Liver (tissue), 6 donors: ENCODE measurements at regions not wholly inside any gene's neighbourhood (a gene's known extent, or its start where the extent isn't known, plus 50 kb on each side); places are given as distances from the start of the nearest gene placed in this dataset.
"Not testable (repeated sequence)": the region's sequence is repeated elsewhere in the genome, so short reads cannot be mapped to it uniquely, and the experiment has no call there.

Experiments used
- DNase-seq: peaks from one replicate; pipeline ENCODE4 v3.0.0-alpha.2; 2017; ENCODE audit warnings: low spot score
- H3K27ac ChIP-seq, 2 donors: one replicate each; pipeline ENCODE4 v1.7.0; 2013; ENCODE audit warnings: inconsistent platforms in 2 of 2, low read length in 2 of 2, control low read depth in 1 of 2, low read depth in 1 of 2, mild to moderate bottlenecking in 1 of 2
- H3K27me3 ChIP-seq, 4 donors: one replicate each; pipeline versions ENCODE4 v1.6.1 to v1.7.0; 2013; ENCODE audit warnings: low read length in 3 of 4, inconsistent platforms in 1 of 4, mild to moderate bottlenecking in 1 of 4, moderate library complexity in 1 of 4; ENCODE audit not compliant: control insufficient read depth in 4 of 4, insufficient read depth in 4 of 4
- H3K36me3 ChIP-seq, 4 donors: one replicate each; pipeline versions ENCODE4 v1.6.1 to v1.7.0; 2013; ENCODE audit warnings: low read length in 3 of 4, mild to moderate bottlenecking in 3 of 4, low read depth in 1 of 4, moderate library complexity in 1 of 4; ENCODE audit not compliant: control insufficient read depth in 4 of 4, insufficient read depth in 3 of 4
- H3K4me1 ChIP-seq, 4 donors: one replicate each; pipeline versions ENCODE4 v1.6.1 to v1.7.0; 2013; ENCODE audit warnings: low read length in 3 of 4, mild to moderate bottlenecking in 3 of 4, moderate library complexity in 1 of 4; ENCODE audit not compliant: control insufficient read depth in 4 of 4, insufficient read depth in 4 of 4
- H3K4me3 ChIP-seq, 3 donors: one replicate each; pipeline versions ENCODE4 v1.6.1 to v1.7.0; 2013; ENCODE audit warnings: low read length in 3 of 3, control low read depth in 1 of 3, low read depth in 1 of 3, mild to moderate bottlenecking in 1 of 3
- H3K9ac ChIP-seq, 2 donors: one replicate each; pipeline ENCODE4 v1.7.0; 2013; ENCODE audit warnings: low read length in 2 of 2, mild to moderate bottlenecking in 2 of 2, moderate library complexity in 2 of 2, control low read depth in 1 of 2, low read depth in 1 of 2
- H3K9me3 ChIP-seq, 4 donors: one replicate each; pipeline versions ENCODE4 v1.6.1 to v1.7.0; 2013; ENCODE audit warnings: low read length in 3 of 4; ENCODE audit not compliant: control insufficient read depth in 4 of 4
- WGBS: extraction: QIAGEN DNeasy Blood & Tissue Kit; methylation state at CpG from one replicate; pipeline ENCODE4 v1.1.7; 2013; 5-methylcytosine and 5-hydroxymethylcytosine counted together
- donor health status: healthy.
- donor health status: healthy.
- donor health status: healthy.

DNA sequence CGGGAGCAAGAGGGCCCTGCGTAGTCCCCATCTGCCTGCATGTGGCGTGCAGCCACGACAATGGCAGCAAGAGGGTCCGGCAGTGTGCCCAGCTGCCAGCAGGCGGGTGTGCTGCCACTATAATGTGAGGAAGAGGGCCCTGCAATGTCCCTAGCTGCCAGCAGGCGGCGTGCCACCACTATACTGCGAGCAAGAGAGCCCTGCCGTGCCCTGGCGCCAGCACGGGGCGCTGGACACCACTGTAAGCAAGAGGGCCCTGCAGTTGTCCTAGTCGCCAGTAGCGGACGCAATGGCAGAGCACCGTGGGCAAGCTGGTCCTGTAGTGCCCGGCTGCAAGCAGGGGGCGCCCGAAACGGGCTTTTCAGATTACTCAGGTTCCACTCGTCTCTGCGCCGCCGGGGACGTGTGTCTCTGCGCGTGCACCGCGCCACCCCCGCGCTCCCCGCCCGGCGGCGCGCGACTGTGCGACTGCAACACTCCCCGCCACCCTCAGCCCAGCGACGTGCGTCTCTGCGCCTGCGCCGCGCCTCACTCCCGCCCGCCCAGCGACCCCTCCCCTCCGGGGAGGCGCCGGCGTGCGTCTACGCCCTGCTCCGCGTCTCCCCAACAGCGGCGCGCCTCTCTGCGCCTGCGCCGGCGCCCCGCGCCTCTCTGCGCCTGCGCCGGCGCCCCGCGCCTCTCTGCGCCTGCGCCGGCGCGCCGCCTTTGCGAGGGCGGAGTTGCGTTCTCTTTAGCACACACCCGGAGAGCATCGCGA lies 159.4 kb upstream of the FRG2B start:
- H3K9me3 ChIP-seq, H3K27ac ChIP-seq, H3K4me1 ChIP-seq, H3K4me3 ChIP-seq, H3K9ac ChIP-seq, H3K27me3 ChIP-seq, H3K36me3 ChIP-seq: not testable (repeated sequence)
- DNase-seq: peak; percentile 0
- 80% methylated on average over 25 of the region's 85 CpGs for WGBS

DNA sequence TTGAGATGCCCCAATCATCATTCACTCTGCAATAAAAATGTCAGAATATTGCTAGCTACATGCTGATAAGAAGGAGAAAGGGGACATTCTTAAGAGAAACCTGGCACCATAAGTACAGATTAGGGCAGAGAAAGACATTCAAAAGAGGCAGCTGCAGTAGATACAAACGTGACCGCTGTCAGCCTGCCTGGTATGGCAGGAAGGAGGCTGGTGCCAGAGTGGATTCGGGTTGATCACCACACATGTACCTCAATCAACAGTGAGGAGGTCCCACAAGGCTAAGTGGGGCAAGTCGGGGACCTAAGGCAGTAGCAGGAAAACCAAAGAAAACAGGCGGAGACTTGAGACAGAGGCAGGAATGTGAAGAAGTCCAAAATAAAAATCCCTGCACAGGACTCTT lies 158.6 kb upstream of the FRG2B start:
- H3K4me1 ChIP-seq, H3K9ac ChIP-seq, H3K27me3 ChIP-seq, H3K36me3 ChIP-seq, H3K27ac ChIP-seq, H3K9me3 ChIP-seq, H3K4me3 ChIP-seq, DNase-seq: not testable (repeated sequence)
- 57% methylated on average over 3 of the region's 5 CpGs for WGBS

DNA sequence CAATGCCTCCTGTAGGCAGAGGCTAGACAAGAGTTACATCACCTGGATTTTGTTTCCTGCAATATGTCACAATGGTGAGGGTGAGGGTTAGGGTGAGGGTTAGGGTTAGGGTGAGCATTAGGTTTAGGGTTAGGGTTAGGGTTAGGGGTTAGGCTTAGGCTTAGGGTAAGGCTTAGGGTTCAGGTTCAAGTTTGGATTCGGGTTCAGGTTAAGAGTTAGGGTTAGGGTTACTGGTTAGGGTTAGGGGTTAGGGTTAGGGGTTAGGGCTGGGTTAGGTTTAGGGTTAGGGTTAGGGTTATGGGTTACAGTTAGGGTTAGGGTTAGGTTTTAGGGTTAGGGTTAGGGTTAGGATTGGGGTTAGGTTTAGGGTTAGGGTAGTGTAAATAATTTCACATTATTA lies 138.7 kb upstream of the FRG2B start:
- H3K36me3 ChIP-seq, H3K4me1 ChIP-seq, H3K9me3 ChIP-seq, H3K27ac ChIP-seq, DNase-seq, H3K27me3 ChIP-seq, H3K4me3 ChIP-seq, H3K9ac ChIP-seq: not testable (repeated sequence)
- 54% methylated on average over 1 of the region's 1 CpG for WGBS

DNA sequence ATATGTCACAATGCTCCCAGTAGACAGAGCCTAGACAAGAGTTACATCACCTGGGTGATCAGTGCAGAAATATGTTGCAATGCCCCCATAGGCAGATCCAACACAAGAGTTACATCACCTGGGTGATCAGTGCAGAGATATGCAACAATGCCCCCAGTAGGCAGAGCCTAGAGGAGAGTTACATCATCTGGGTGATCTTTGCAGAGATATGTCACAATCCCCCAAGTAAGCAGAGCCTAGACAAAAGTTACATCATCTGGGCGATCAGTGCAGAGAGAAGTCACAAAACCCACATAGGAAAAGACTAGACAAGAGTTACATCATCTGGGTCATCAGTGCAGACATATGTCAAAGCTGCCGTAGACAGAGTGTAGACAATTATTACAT lies 138.2 kb upstream of the FRG2B start:
- H3K4me3 ChIP-seq, H3K27me3 ChIP-seq, H3K9me3 ChIP-seq, H3K36me3 ChIP-seq, H3K27ac ChIP-seq, H3K9ac ChIP-seq, H3K4me1 ChIP-seq, DNase-seq: not testable (repeated sequence)
- WGBS: no CpG with 5 or more reads among the region's 2 CpGs

DNA sequence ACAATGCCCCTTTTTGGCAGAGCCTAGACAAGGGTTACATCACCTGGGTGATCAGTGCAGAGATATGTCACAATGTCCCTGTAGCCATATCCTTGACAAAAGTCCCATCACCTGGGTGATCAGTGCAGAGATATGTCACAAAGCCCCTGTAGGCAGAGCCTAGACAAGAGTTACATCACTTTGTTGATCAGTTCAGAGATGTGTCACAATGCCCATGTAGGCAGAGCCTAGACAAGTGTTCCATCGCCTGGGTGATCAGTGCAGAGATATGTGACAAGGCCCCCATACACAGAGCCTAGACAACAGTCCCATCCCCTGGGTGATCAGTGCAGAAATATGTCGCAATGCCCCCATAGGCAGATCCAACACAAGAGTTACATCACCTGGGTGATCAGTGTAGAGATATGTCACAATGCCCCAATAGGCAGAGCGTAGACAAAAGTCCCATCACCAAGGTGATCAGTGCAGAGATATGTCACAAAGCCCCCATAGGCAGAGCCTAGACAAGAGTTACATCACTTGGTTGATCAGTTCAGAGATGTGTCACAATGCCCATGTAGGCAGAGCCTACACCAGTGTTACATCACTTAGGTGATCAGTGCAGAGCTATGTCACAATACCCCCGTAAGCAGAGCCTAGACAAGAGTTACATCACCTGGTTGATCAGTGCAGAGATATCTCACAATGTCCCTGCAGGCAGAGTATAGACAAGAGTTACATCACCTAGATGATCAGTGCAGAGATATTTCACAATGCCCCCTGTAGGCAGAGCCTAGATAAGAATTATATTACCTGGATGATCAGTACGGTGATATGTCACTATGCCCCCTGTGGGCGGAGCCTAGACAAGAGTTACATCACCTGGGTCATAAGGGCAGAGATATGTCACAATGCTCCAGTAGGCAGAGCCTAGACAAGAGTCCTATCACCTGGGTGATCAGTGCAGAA lies 137.6 kb upstream of the FRG2B start:
- DNase-seq: peak; percentile 3
- 61% methylated on average over 6 of the region's 6 CpGs for WGBS
- not testable (repeated sequence) for H3K4me1 ChIP-seq, H3K27me3 ChIP-seq, H3K27ac ChIP-seq, H3K4me3 ChIP-seq, H3K9ac ChIP-seq, H3K36me3 ChIP-seq, H3K9me3 ChIP-seq

DNA sequence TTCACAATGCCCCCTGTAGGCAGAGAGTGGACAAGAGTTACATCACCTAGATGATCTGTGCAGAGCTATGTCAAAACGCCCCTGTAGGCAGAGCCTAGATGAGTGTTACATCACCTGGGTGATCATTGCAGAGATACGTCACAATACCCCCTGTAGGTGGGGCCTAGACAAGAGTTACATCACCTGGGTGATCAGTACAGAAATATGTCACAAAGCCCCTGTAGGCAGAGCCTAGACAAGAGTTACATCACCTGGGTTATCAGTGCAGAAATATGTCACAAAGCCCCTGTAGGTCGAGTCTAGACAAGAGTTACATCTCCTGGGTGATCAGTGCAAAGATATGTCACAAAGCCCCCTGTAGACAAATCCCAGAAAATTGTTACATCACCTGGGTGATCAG lies 136.6 kb upstream of the FRG2B start:
- H3K9me3 ChIP-seq, H3K4me3 ChIP-seq, DNase-seq, H3K36me3 ChIP-seq, H3K4me1 ChIP-seq, H3K27ac ChIP-seq, H3K9ac ChIP-seq, H3K27me3 ChIP-seq: not testable (repeated sequence)
- no CpG with 5 or more reads among the region's 3 CpGs for WGBS

DNA sequence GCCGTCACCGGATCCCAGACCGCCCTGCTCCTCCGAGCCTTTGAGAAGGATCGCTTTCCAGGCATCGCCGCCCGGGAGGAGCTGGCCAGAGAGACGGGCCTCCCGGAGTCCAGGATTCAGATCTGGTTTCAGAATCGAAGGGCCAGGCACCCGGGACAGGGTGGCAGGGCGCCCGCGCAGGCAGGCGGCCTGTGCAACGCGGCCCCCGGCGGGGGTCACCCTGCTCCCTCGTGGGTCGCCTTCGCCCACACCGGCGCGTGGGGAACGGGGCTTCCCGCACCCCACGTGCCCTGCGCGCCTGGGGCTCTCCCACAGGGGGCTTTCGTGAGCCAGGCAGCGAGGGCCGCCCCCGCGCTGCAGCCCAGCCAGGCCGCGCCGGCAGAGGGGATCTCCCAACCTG lies 127.0 kb upstream of the FRG2B start:
- H3K27ac ChIP-seq, H3K9me3 ChIP-seq, H3K4me3 ChIP-seq, H3K36me3 ChIP-seq, DNase-seq, H3K9ac ChIP-seq, H3K4me1 ChIP-seq, H3K27me3 ChIP-seq: not testable (repeated sequence)
- no CpG with 5 or more reads among the region's 39 CpGs for WGBS
